ENCODE measurements at regions not wholly inside any gene's neighbourhood (a gene's known extent, or its start where the extent isn't known, plus 50 kb on each side); places are given as distances from the start of the nearest gene placed in this dataset.
"Not testable (repeated sequence)": the region's sequence is repeated elsewhere in the genome, so short reads cannot be mapped to it uniquely, and the experiment has no call there.

- not testable (repeated sequence) for TF ChIP-seq EZH2 (IDR thresholded peaks at IDR 0.05; ENCODE audit: low read length, unreplicated experiment); CTCF (conservative IDR thresholded peaks at IDR 0.05; ENCODE audit: low read depth, low read length)
Observed at GRCh38 chr9:86565603-86566002, 211.4 kb upstream of the TUT7 start.

Measured in PC-3 (cell line).